Lung microvascular endothelial cell (primary cell): ENCODE measurements at regions not wholly inside any gene's neighbourhood (a gene's known extent, or its start where the extent isn't known, plus 50 kb on each side); places are given as distances from the start of the nearest gene placed in this dataset.
A peak's percentile ranks its signal among the peaks of the same experiment; 100 is the strongest.
"Not testable (repeated sequence)": the region's sequence is repeated elsewhere in the genome, so short reads cannot be mapped to it uniquely, and the experiment has no call there.

ENCODE experiments used
- DNase-seq, 2 donors: peaks; one replicate each; pipeline versions ENCODE4 v3.0.0 to v3.0.0-alpha.2; 2010; ENCODE audit warnings: low read depth in 2 of 2

DNA sequence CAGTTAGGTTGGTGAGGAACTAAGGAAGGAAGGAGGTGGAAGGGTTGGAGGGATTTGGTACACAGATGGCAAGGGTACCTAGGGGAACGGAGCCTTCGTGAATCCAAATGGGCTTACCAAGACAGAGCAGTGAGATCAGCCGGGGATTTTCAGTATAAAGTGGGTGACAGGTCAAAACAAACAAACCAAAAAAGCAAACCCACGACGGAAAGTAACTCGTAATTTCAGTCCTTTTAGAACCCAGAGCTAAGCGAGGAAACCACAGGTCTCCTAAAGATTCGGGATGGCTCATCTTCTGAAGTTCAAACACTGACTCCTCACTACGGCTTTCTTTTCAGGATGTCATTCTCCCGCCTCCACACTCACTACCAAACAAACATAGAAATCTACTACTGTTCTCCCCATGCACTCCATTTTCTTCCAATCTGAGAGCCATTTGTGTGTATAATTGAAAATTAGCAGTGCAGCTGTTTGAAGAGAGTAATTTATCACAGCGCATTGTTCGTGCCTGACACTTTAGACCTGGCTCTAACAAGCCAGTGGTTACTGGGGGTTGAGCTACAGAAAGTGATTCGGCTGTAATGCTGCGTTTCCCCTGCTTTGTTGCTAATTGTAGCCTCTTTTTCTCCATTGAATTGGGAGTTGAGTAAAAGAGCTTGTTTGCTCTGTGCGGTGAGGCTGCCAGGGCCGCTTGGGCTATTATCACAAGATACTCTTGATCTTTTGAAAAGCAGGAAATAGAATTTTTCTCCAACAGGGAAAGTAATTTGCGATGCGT is 64.7 kb upstream of the CCDC39 start:
- DNase-seq: no peak

DNA sequence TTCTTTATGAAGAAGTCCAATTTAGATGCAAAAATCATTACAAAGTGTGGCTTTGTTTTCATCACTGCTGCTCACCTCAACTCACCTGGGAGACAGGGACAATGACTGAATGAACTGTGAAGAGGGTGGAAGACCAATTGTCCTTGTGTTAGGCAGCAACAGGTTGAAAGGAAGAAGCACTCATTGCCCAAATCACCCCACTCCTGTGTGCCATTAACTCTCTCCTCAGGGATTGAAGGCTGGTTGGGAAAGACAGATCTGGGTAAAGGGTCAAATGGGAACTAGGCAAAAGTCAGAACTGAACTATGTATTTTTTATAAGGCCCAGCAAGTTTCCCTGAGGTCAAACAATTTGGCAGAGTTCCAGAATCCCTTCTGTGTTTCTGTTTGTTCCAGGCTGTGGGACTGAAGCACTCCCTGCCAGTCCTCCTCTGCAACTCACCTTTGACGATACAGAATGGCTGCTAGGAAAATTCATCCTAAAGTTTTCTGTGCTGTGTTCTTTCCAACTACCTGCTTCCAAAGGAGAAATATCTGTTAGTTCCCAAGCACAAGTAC is 68.6 kb upstream of the CCDC39 start:
- peak in 1 of 2 donors; percentile 3 for DNase-seq

DNA sequence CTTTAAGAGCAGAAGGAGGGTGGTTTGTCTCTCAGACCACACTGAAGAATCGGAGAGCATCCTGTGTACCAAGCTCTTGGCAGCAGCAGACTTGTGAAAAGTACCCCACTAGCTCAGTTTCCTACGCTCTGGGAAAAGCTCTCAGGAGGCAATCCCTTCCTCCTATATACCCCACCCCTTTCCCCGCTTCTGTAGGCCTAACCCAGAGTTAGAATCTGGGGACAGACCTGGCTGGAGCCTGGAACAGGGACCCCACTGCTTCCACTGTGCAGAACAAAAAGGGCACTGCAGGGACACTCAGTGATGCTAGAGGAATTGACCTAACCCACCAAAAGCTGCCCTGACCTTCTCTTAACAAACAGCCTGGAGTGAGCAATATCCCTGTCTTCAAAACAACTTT is 70.0 kb upstream of the CCDC39 start:
- no peak for DNase-seq

DNA sequence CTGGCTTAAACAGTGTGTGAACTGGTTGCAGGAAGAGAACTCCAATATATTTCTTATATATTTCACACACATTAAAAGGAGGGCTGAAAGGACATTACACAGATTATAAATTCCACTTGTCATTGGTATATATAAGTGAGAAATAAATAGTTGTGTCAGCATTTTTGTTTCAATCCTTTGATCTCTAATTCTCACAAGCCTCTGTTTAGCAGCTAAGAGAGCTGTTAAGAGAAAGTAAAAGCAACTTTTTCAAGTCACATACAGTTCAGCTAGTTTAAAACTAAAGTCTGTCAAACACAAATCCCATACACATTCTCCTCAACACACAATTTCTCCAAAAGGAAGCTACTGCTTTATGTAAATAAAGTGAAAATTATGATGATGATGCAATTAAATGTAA is 70.5 kb upstream of the CCDC39 start:
- DNase-seq: no peak

DNA sequence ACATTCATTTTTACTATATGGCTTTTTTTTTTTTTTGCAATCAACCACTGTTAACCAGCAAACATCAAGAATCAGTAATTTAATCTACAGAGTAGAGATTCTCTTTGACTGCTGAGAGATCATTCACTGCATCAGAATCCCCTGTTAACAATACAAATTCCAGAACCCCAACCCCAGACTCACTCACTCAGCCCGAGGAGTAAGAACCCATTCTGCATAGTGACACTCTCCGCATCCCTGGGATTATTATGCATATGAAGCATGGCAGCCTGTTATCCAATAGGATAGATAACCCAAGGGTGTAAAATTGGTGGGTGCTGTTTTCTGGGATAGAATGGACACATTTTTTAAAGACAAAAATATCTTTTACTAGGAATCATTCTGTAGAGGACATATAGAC is 76.3 kb upstream of the CCDC39 start:
- no peak for DNase-seq

DNA sequence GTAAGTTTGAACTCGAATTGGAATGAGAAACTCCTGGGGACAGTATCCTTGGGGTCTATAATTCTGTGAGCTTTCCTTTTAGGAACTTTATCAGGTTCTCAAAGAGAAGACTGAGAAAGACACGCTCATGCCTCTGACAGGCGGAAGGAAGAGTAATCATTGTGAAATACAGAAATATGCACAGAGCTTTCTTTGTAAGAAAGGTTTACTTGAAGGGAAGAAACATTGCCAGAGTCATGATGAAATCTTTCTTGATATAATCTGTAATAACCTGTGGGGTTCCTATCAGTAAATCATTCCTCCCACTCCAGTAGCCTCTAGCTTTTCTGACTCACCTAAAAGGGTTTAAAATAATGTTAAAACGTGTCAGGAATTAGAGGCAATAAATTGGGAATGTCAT is 83.6 kb upstream of the CCDC39 start:
- no peak for DNase-seq

DNA sequence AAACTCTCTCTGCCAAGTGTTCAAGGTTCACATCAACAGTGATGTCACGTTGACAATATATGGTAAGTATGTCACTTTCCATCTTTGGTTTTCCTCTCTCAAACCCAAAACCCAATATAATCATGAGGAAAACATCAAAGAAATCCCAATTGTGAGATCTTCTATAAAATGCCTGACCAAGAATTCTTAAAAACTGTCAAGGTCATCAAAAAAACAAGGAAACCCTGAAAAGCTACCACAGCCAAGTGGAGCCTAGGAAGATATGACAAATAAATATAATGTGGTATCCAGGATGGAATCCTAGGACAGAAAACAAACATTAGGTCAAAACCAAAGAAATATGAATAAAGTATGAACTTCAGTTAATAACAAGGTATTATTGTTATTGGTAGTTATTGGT is 85.2 kb upstream of the CCDC39 start:
- no peak for DNase-seq

DNA sequence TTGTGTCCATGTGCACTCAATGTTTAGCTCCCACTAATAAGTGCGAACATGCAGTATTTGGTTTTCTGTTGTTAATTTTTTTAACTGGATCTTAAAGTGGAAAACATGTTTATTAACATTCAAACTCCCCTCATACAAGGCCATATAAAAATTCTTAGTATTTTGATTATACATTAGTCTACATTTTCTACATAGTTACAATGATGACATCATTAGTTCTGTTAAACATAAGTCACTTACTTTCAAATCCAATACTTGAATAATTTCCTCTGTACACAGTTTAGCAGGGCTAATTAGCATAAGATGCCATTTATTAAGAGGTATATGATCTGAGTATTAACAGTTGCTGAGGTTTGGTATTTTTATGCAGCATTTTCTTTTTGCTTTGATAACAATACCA is 91.3 kb upstream of the CCDC39 start:
- no peak for DNase-seq

DNA sequence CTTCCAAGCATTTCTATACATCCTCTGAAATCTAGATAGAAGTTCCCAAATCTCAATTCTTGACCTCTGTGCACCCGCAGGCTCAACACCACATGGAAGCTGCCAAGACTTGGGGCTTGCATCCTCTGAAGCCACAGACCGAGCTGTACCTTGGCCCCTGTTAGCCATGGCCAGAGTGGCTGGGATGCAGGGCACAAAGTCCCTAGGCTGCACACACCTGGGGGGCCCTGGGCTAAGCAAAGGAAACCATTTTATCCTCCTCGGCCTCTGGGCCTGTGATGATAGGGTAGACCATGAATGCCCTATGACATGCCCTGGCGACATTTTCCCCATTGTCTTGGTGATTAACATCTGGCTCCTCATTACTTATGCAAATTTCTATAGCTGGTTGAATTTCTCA is 97.1 kb upstream of the CCDC39 start:
- DNase-seq: no peak

DNA sequence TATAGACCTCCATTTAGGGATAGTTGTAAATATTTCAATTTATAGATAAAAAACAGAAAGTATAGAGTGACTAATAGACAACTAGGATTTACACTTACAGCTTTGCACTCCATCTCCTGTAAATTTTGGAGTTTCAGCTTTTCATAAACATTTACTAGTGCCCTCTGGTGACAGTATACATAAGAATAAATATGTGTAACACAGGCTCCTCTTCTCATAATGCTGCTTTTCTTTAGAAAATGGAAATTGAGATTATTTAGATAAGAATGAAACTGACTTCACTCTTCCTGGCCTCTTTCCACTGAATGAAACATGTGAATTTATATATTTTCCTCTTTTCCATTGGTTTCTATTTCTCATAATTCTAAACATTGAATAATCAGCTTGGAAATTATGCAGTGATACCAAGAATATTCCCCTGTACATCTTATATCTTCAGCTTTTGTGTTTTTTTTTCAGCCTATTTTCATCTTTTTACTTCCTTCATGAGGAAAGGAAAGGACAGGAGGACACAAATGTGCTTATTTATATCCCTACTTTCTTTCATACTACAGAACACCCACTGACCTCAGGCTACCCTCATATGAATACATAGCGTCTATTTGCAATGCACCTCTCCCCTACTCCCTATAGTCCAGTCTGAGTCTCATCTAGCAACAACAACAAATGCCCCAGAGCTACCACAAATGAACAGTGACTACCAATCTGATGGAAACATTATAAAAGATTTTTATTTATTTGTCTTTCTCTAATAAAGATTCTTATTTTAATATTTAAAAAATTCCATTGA is 103.1 kb upstream of the CCDC39 start:
- no peak for DNase-seq

DNA sequence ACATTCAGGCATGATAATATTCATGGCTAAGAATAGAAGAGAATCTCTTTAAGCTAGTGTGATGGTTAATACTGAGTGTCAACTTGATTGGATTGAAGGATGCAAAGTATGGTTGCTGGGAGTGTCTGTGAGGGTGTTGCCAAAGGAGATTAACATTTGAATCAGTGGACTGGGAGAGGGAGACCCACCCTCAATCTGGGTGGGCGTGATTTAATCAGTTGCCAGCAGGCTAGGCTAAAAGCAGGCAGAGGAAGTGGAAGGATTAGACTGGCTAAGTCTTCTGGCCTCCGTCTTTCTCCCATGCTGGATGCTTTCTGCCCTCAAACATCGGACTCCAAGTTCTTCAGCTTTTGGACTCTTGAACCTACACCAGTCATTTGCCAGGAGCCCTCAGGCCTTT is 106.9 kb upstream of the CCDC39 start:
- not testable (repeated sequence) for DNase-seq

DNA sequence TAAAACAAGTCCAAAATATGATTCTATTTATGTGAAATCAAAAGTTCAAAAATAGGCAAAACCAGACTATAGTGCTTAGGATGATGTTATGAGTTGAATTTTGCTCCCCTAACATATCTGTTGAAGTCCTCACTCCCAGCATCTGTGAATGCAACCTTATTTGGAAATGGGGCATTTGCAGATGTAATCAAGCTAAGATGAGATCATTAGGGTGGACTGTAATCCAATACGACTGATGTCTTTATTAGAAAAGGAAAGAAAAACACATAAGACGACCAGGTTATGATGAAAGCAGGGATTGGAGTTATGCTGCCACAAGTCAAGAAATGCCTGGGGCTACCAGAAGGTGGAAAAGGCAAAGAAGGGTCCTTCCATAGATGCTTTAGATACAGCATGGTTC is 110.5 kb upstream of the CCDC39 start:
- DNase-seq: no peak

DNA sequence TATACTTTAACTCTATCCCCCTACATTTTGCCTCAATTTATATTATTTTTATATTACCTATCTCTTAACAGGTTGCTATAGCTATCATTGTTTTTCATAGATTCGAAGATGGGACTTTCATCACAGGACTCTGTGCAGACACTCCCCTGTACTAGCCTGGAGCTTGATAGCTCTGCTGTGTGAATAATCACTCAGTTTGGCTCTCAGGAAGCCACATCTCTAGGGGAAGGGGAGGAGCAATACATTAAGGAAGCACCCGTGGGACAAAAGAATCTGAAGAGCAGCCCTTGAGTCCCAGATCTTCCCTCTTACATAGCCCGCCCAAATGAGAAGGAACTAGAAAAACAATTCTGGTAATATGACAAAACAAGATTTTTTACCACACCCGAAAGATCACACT is 114.3 kb upstream of the FXR1 start:
- no peak for DNase-seq

DNA sequence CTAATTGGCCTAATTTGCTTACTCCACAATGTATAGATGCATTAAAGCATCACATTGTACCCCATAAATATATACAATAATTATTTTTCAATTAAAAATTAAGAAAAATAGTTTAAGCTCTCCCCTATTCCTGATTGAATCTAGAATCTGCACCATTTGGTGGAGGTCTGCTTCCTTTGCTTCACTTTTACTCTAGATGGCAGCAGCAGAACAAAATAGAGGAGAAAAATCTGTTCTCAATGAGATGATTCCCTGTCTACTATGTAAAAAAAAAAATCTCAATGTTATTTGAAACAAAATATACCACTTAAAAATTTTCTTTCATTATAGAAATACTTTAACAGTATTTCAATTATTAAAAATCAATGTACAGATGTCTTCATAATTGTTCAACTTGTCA is 109.6 kb upstream of the FXR1 start:
- DNase-seq: peak; percentile 1 to 54

DNA sequence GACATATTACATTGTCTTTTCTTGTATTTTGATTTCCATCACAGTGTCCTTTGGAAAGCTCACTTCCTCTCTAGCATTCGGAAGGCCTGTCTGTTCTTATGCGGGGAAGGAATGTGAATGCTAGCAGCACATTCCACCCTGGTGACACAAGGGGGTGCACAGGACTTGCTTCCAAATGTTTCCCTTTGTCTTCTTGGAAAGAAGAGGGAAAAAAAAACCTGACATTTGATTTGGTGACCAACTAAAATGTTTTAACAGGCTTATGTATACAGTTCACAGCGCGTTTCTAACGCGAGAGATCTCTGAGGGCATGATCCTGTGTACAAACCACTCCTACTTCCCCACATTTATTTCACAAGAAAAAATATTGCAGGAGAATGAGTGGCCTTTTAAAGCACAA is 107.6 kb upstream of the FXR1 start:
- DNase-seq: peak; percentile 30 to 68

DNA sequence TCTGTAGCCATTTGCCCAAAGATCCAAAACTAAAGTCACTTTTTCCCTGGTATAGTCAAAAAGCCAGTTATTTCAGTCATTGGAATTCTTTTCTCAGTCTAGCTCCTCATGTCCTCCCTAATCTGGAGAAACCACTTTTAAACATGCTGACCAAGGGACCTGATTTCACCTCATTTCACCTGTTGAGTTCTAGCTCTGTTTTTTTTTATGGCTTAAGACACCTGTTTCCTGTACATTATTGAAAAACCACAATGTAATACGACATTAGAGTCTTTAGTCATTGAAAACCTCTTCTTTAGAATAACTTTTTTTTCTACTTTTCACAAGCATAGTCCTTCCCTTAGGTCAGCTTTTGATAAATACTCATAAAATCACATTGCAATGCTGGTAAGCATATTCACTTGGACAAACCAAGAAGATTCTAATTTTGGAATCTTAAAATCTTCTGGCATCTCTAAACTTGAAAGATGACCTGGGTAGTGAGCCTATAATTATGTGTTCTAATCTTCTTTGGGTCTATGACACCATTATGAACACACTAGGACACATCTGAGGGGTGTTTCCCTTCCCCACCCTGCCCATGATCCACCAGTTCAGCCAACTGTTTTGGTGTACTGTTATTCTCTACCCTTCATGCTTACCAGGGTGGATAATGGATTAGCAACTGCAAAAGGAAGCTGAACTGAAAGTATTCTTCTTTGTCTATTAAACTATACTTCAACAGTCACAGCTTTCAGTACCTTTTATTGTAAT is 103.5 kb upstream of the FXR1 start:
- no peak for DNase-seq

DNA sequence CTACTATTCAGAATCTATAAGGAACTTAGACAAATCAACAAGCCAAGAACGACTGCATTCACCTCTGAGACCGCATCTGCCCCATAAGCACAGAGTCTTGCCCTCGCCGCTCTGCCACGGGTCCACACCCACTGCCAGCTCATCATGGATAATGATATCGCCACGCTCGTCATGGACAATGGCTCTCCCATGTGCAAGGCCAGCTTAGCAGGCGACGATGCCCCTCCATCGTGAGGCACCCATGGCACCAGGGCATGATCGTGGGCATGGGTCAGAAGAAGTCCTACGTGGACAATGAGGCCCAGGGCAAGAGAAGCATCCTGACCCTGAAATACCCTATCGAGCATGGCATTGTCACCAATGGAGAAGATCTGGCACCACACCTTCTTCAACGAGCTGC is 92.1 kb upstream of the FXR1 start:
- DNase-seq: no peak

DNA sequence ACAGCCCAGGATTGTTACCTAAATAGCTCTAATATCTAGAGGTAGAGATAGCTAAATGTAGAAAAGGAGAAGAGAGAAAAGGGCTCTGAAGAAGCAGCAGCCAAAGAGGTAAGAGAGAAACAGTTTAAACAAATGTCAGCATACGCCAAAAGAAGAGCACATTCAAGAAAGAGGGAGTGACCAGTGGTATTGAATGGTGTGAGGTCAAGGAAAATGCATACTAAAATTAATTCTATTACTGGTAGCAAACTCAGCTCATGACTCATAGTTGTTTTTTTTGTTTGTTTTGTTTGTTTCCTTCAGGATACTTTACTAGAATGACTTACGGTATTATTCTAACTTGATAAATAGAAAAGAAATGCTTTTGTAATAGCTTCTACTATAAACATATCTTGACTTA is 86.5 kb upstream of the FXR1 start:
- no peak for DNase-seq

DNA sequence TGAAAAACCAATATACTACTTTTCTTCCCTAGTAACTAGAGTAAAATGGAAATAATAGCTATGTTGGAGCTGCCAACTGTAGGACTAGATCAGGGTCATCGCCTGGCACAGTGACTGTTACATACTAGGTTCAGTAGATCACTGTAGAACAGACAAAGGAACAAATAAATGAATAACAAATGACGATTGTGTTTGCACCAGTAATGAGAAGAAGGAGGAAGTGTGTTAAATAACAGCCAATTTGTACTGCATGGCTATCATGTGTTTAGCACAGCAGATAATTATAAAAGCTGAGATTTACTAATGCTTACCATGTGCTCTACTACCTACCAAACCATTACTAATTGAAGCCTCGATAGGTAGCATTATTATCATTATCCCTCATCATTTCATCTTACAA is 85.3 kb upstream of the FXR1 start:
- no peak for DNase-seq

DNA sequence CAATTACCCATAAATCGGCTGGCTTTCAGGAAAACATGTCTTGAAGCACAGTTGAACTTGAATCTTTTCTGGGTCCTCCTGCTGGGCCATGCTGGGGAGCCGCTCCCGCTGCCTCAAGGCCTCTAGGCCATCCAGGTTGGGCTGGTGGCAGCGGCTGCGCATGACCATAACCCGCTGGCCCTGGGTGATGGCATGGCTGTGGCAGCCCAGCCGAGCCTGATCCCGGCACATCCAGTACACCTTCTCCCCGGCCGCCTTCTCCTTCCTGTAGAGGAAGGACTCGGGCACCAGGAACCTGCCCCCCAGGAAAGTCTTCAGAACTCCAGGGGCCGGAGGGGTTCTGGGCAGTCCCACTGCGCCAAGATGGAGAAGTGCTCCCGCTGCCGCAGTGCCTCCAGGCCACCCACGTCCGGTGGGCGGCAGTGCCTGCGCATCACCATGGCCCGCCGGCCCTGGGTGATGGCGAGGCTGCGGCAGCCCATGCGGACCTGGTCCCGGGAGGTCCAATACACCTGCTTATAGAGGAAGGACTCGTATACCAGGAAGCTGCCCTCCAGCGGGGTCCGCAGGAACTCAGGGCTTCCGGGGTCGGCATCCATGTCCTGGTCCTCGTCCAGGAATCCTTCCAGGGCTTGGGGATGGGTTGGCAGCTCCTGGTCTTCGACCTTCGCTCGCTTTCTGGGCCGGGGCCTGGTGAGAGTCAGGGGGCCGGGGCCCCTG is 84.3 kb upstream of the FXR1 start:
- no peak for DNase-seq

DNA sequence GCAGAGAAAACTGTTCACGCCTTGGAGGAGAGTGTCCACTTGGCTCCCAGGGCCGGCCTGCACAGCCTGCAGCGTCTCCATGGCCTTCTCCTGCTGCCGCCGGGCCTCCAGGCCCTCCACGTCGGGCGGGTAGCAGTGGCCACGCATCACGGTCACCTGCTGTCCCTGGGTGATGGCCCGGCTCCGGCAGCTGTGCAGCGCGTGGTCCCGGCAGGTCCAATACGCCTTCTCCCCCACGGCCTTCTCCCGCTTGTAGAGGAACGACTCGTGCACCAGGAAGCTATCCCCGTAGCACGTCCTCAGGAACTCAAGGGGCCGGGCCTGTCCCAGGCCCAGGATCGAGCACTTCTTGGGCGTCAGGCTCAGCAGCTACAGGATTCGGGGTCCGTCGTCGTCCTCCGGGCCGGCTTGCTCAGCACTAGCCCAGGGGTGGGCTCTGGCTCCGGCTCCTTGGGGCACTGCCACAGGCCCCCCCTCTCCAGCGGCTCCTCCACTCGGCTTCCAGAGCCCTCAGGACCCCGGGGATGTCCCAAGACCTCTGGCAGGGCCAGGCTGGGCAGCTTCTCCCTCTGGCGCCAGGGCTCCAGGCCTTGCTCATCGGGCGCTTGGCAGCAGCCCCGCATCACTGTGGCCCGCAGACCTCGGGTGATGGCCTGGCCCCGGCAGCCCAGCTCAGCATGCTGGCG is 83.6 kb upstream of the FXR1 start:
- no peak for DNase-seq
